ENCODE measurements at regions not wholly inside any gene's neighbourhood (a gene's known extent, or its start where the extent isn't known, plus 50 kb on each side); places are given as distances from the start of the nearest gene placed in this dataset.

- intact Hi-C loops (cut with micrococcal nuclease; ENCODE audit: unreplicated experiment) (no loop called here), in situ Hi-C loops (cut with HindIII; ENCODE audit: low pct_unique_long_range_greater_than_20kb, low sequenced_read_pairs) (no loop called here)
- CTCF ChIA-PET, result no interaction called here
- TF ChIP-seq REST (IDR thresholded peaks at IDR 0.05; ENCODE audit: insufficient read depth in 1 of 2, low read depth in 2 of 2, low read length in 1 of 2) (no peak), POLR2AphosphoS5 (IDR thresholded peaks at IDR 0.05; ENCODE audit: low read depth, low read length) (no peak), CTCF (IDR thresholded peaks at IDR 0.05) (no peak), TCF7L2 (IDR thresholded peaks at IDR 0.05; ENCODE audit: low read depth, low read length) (no peak), SIN3A (IDR thresholded peaks at IDR 0.05; ENCODE audit: borderline replicate concordance, insufficient read depth, low read depth, low read length) (no peak)
- Histone ChIP-seq H3K27ac (ENCODE audit: low read length) (no peak overlapping the region), H3K36me3 (ENCODE audit: control insufficient read depth, insufficient read depth, low read length) (no peaks in the 10 kb centered on the region), H3K9me3 (ENCODE audit: control insufficient read depth, insufficient read depth, low read depth, low read length) (no peaks in the 10 kb centered on the region), H3K4me3 (ENCODE audit: low read depth in 2 of 2, low read length in 2 of 2) (no peak overlapping the region), H3K4me1 (ENCODE audit: control insufficient read depth, insufficient read depth, low read length) (no peaks in the 10 kb centered on the region), H3K27me3 (ENCODE audit: control insufficient read depth, insufficient read depth, low read length) (no peaks in the 10 kb centered on the region)
- DNase-seq (ENCODE audit: low read depth, low spot score) (no peak), ATAC-seq (no peak)
- POLR2A ChIA-PET, result no interaction called here
- no TSS peak for BruUV-seq (replicated peaks)
Measured at GRCh38 chr2:5986801-5987787, 294.9 kb downstream of the SOX11 start.

GRCh38 chr2:5988120-5988519 lies 295.9 kb downstream of the SOX11 start:
- Histone ChIP-seq H3K27me3 (ENCODE audit: control insufficient read depth, insufficient read depth, low read length) (no peaks in the 10 kb centered on the region), H3K4me3 (ENCODE audit: low read depth in 2 of 2, low read length in 2 of 2) (no peak overlapping the region), H3K9me3 (ENCODE audit: control insufficient read depth, insufficient read depth, low read depth, low read length) (no peaks in the 10 kb centered on the region), H3K4me1 (ENCODE audit: control insufficient read depth, insufficient read depth, low read length) (no peaks in the 10 kb centered on the region), H3K27ac (ENCODE audit: low read length) (no peak overlapping the region), H3K36me3 (ENCODE audit: control insufficient read depth, insufficient read depth, low read length) (no peaks in the 10 kb centered on the region)
- BruUV-seq (replicated peaks), result no TSS peak
- no peak for DNase-seq (ENCODE audit: low read depth, low spot score)
- ChIA-PET CTCF (no interaction called here), POLR2A (no interaction called here)
- in situ Hi-C loops (cut with HindIII; ENCODE audit: low pct_unique_long_range_greater_than_20kb, low sequenced_read_pairs) (no loop called here), intact Hi-C loops (cut with micrococcal nuclease; ENCODE audit: unreplicated experiment) (no loop called here)
- TF ChIP-seq POLR2AphosphoS5 (IDR thresholded peaks at IDR 0.05; ENCODE audit: low read depth, low read length), result no peak
- no peak for TF ChIP-seq CTCF (IDR thresholded peaks at IDR 0.05)
- no peak for TF ChIP-seq TCF7L2 (IDR thresholded peaks at IDR 0.05; ENCODE audit: low read depth, low read length)
- no peak for TF ChIP-seq REST (IDR thresholded peaks at IDR 0.05; ENCODE audit: insufficient read depth in 1 of 2, low read depth in 2 of 2, low read length in 1 of 2)
- no peak for TF ChIP-seq SIN3A (IDR thresholded peaks at IDR 0.05; ENCODE audit: borderline replicate concordance, insufficient read depth, low read depth, low read length)
- no peak for ATAC-seq
